ENCODE measurements at regions not wholly inside any gene's neighbourhood (a gene's known extent, or its start where the extent isn't known, plus 50 kb on each side); places are given as distances from the start of the nearest gene placed in this dataset.

DNA sequence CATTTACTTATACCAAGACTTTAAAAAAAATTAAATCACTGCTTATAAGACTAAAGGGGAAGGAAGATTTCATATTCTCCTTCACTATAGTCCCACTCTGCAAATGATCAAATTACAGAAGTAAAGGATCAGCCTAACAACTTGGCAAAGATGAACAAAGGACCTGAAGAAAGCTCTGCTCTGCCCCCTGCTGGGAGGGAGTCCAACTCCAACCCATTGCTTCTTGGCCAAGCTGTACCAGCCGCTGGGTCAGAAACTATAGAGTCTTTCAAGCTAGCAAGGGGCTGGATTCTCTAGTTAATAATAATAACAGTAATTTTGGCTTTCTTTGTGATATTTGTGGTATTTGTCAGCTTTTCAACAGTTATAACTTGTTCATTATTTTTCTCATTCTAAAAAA lies 927.0 kb upstream of the CRIM1 start:
- no peak overlapping the region for H3K27ac ChIP-seq (ENCODE audit: low read depth, low read length, poor library complexity, severe bottlenecking)
- peak; percentile 68 for DNase-seq (ENCODE audit: low spot score)
- TF ChIP-seq, protein P1, sequence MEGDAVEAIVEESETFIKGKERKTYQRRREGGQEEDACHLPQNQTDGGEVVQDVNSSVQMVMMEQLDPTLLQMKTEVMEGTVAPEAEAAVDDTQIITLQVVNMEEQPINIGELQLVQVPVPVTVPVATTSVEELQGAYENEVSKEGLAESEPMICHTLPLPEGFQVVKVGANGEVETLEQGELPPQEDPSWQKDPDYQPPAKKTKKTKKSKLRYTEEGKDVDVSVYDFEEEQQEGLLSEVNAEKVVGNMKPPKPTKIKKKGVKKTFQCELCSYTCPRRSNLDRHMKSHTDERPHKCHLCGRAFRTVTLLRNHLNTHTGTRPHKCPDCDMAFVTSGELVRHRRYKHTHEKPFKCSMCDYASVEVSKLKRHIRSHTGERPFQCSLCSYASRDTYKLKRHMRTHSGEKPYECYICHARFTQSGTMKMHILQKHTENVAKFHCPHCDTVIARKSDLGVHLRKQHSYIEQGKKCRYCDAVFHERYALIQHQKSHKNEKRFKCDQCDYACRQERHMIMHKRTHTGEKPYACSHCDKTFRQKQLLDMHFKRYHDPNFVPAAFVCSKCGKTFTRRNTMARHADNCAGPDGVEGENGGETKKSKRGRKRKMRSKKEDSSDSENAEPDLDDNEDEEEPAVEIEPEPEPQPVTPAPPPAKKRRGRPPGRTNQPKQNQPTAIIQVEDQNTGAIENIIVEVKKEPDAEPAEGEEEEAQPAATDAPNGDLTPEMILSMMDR (conservative IDR thresholded peaks at IDR 0.05; ENCODE audit: low read depth, low read length) = peak; percentile 68
- no peak for TF ChIP-seq EZH2 (IDR thresholded peaks at IDR 0.05; ENCODE audit: borderline replicate concordance, low read depth, low read length, poor library complexity, severe bottlenecking)
- no peaks in the 10 kb centered on the region for H3K4me1 ChIP-seq (ENCODE audit: insufficient read depth, low read length, poor library complexity, severe bottlenecking)
- ChIA-PET POLR2A (ENCODE audit: low non-redundant PET) (no interaction called here), CTCF (no interaction called here)
- intact Hi-C loops (cut with micrococcal nuclease; ENCODE audit: unreplicated experiment) = no loop called here
- no peaks in the 10 kb centered on the region for H3K9me3 ChIP-seq (ENCODE audit: low read depth, low read length, poor library complexity, severe bottlenecking)
- no TSS peak for BruUV-seq (replicated peaks)
- no peaks in the 10 kb centered on the region for H3K36me3 ChIP-seq (ENCODE audit: insufficient read depth, low read length, poor library complexity, severe bottlenecking)
- no peaks in the 10 kb centered on the region for H3K27me3 ChIP-seq (replicated peaks; ENCODE audit: insufficient read depth, low read depth, low read length, poor library complexity)
- no peak overlapping the region for H3K4me3 ChIP-seq (ENCODE audit: low read depth, low read length, poor library complexity, severe bottlenecking)

GRCh38 chr2:35421485-35421884 lies 934.1 kb upstream of the CRIM1 start:
- H3K9me3 ChIP-seq (ENCODE audit: low read depth, low read length, poor library complexity, severe bottlenecking) = no peaks in the 10 kb centered on the region
- no peaks in the 10 kb centered on the region for H3K36me3 ChIP-seq (ENCODE audit: insufficient read depth, low read length, poor library complexity, severe bottlenecking)
- TF ChIP-seq EZH2 (IDR thresholded peaks at IDR 0.05; ENCODE audit: borderline replicate concordance, low read depth, low read length, poor library complexity, severe bottlenecking) = no peak
- TF ChIP-seq, protein P1 (conservative IDR thresholded peaks at IDR 0.05; ENCODE audit: low read depth, low read length) = no peak
- no peak for DNase-seq (ENCODE audit: low spot score)
- H3K27me3 ChIP-seq (replicated peaks; ENCODE audit: insufficient read depth, low read depth, low read length, poor library complexity) = no peaks in the 10 kb centered on the region
- H3K27ac ChIP-seq (ENCODE audit: low read depth, low read length, poor library complexity, severe bottlenecking) = no peak overlapping the region
- no peaks in the 10 kb centered on the region for H3K4me1 ChIP-seq (ENCODE audit: insufficient read depth, low read length, poor library complexity, severe bottlenecking)
- intact Hi-C loops (cut with micrococcal nuclease; ENCODE audit: unreplicated experiment) = no loop called here
- no TSS peak for BruUV-seq (replicated peaks)
- no peak overlapping the region for H3K4me3 ChIP-seq (ENCODE audit: low read depth, low read length, poor library complexity, severe bottlenecking)
- CTCF ChIA-PET = no interaction called here
- POLR2A ChIA-PET (ENCODE audit: low non-redundant PET) = no interaction called here

DNA sequence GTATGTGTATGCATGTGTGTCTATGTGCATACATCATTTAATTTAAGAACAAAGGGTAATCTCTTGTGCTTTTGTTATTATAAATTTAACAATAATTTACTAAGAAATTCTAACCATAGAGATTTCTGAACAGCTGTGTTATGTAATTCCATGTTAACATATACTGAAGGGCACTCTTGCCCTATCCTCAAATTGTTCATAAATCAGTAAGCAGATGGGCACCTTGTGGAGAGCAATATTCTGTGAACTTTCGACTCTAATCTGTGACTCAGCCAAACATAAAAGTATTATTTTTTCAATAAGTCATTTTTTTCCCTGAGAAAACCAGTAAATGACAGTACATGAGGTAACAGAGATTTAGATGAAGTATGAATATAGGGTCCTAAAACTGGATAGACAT lies 938.3 kb upstream of the CRIM1 start:
- Histone ChIP-seq H3K4me1 (ENCODE audit: insufficient read depth, low read length, poor library complexity, severe bottlenecking) (no peaks in the 10 kb centered on the region), H3K9me3 (ENCODE audit: low read depth, low read length, poor library complexity, severe bottlenecking) (no peaks in the 10 kb centered on the region), H3K36me3 (ENCODE audit: insufficient read depth, low read length, poor library complexity, severe bottlenecking) (no peaks in the 10 kb centered on the region), H3K27ac (ENCODE audit: low read depth, low read length, poor library complexity, severe bottlenecking) (no peak overlapping the region), H3K4me3 (ENCODE audit: low read depth, low read length, poor library complexity, severe bottlenecking) (no peak overlapping the region), H3K27me3 (replicated peaks; ENCODE audit: insufficient read depth, low read depth, low read length, poor library complexity) (no peaks in the 10 kb centered on the region)
- DNase-seq (ENCODE audit: low spot score) = no peak
- POLR2A ChIA-PET (ENCODE audit: low non-redundant PET) = no interaction called here
- TF ChIP-seq, protein P1 (conservative IDR thresholded peaks at IDR 0.05; ENCODE audit: low read depth, low read length) = no peak
- TF ChIP-seq EZH2 (IDR thresholded peaks at IDR 0.05; ENCODE audit: borderline replicate concordance, low read depth, low read length, poor library complexity, severe bottlenecking) = no peak
- intact Hi-C loops (cut with micrococcal nuclease; ENCODE audit: unreplicated experiment) = no loop called here
- CTCF ChIA-PET = no interaction called here
- BruUV-seq (replicated peaks) = no TSS peak
